H1 (cell line): ENCODE measurements at regions not wholly inside any gene's neighbourhood (a gene's known extent, or its start where the extent isn't known, plus 50 kb on each side); places are given as distances from the start of the nearest gene placed in this dataset.

Experiments
- CBX8 ChIP-seq: fragments of 300-800, 300-1000 bp; sonication (generic); IDR thresholded peaks from 2 replicates; pipeline ENCODE4 v1.7.1; 2016; ENCODE audit warnings: low read depth, low read length, borderline replicate concordance
- CHD1 ChIP-seq: IDR thresholded peaks from 2 replicates; pipeline ENCODE4 v1.6.1; 2012; ENCODE audit warnings: low read depth, low read length, improper control_type of control experiment
- CHD2 ChIP-seq: IDR thresholded peaks from 2 replicates; pipeline ENCODE4 v1.6.1; 2012; ENCODE audit warnings: low read length, improper control_type of control experiment
- CTCF ChIP-seq, 3 experiments: IDR thresholded peaks; 1 replicate in 2 of 3; 2 replicates in 1 of 3; pipeline versions ENCODE4 v1.5.1 to v1.6.1; 2011; ENCODE audit warnings: low read length in 3 of 3, mild to moderate bottlenecking in 3 of 3, inconsistent platforms in 2 of 3, low read depth in 1 of 3, moderate library complexity in 1 of 3; ENCODE audit not compliant: insufficient read depth in 1 of 3; ENCODE audit errors: control extremely low read depth in 1 of 3
- TAF7 ChIP-seq: optimal IDR thresholded peaks from 2 replicates; pipeline ENCODE3; 2011; ENCODE audit warnings: low read depth, mild to moderate bottlenecking, inconsistent platforms, low read length, moderate library complexity, borderline replicate concordance

DNA sequence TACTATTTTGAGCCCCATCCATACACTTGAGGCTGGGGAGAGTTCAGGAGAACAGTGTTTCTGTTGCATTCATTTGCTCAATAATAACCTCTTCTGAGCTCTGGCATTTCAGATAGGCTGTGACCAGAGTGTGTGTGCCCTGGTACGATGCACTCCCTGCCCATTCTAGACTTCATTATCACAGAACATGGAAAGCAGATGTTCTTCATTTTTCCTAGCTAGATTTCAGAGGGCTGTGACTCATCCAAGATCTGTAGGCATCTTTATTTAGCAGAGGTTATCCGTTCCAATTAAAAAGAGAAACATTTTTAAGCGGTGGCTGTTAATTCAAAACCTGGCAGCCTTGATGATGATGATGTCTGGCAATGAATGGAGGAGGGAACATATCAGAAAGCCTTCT lies 228.8 kb upstream of the EEF2KMT start (continued):
- TF ChIP-seq CBX8: no peak
- TF ChIP-seq CHD1: no peak
- TF ChIP-seq CTCF (IDR thresholded peaks at IDR 0.05; ENCODE audit: control extremely low read depth in 1 of 3, insufficient read depth in 1 of 3, low read depth in 1 of 3, low read length in 3 of 3): no peak
- no peak for TF ChIP-seq CHD2
- TF ChIP-seq TAF7: no peak
